H1 (cell line): ENCODE measurements at regions not wholly inside any gene's neighbourhood (a gene's known extent, or its start where the extent isn't known, plus 50 kb on each side); places are given as distances from the start of the nearest gene placed in this dataset.
"Not testable (repeated sequence)": the region's sequence is repeated elsewhere in the genome, so short reads cannot be mapped to it uniquely, and the experiment has no call there.

Source experiments
- CBX5 ChIP-seq: fragments of 300-800, 300-1000 bp; sonication (generic); IDR thresholded peaks from 2 replicates; pipeline ENCODE4 v1.7.1; 2016; ENCODE audit warnings: antibody characterized with exemption, low read length, low read depth
- CTCF ChIP-seq, 3 experiments: IDR thresholded peaks; 1 replicate in 2 of 3; 2 replicates in 1 of 3; pipeline versions ENCODE4 v1.5.1 to v1.6.1; 2011; ENCODE audit warnings: low read length in 3 of 3, mild to moderate bottlenecking in 3 of 3, inconsistent platforms in 2 of 3, low read depth in 1 of 3, moderate library complexity in 1 of 3; ENCODE audit not compliant: insufficient read depth in 1 of 3; ENCODE audit errors: control extremely low read depth in 1 of 3
- EP300 ChIP-seq, 2 experiments: IDR thresholded peaks; 1 replicate in 1 of 2; 2 replicates in 1 of 2; pipeline ENCODE4 v1.6.1; 2011 to 2012; ENCODE audit warnings: low read depth in 2 of 2, low read length in 2 of 2, mild to moderate bottlenecking in 2 of 2, borderline replicate concordance in 1 of 2, inconsistent platforms in 1 of 2, moderate library complexity in 1 of 2
- GTF2F1 ChIP-seq: IDR thresholded peaks from 2 replicates; pipeline ENCODE4 v1.6.1; 2012; ENCODE audit warnings: low read depth, low read length, improper control_type of control experiment, borderline replicate concordance
- KDM1A ChIP-seq: fragments of 200-600, 300-600 bp; sonication (generic); IDR thresholded peaks from 2 replicates; pipeline ENCODE4 v1.7.1; 2016; ENCODE audit warnings: mild to moderate bottlenecking, low read length, borderline replicate concordance
- KDM5A ChIP-seq: fragments of 200-600 bp; IDR thresholded peaks from 2 replicates; pipeline ENCODE4 v1.7.1; 2012; ENCODE audit warnings: mild to moderate bottlenecking, low read length, inconsistent platforms, mixed read lengths
- POLR2A ChIP-seq, 2 experiments: IDR thresholded peaks; 1 replicate in 1 of 2; 2 replicates in 1 of 2; pipeline ENCODE4 v1.6.1; 2011; ENCODE audit warnings: low read depth in 2 of 2, low read length in 2 of 2, mild to moderate bottlenecking in 2 of 2; ENCODE audit errors: control extremely low read depth in 1 of 2
- POLR2AphosphoS5 ChIP-seq: IDR thresholded peaks from 2 replicates; pipeline ENCODE4 v1.6.1; 2011; ENCODE audit warnings: low read depth, low read length
- RFX5 ChIP-seq: IDR thresholded peaks from 2 replicates; pipeline ENCODE4 v1.6.1; 2011; ENCODE audit warnings: low read depth, low read length, improper control_type of control experiment, borderline replicate concordance
- TAF1 ChIP-seq: IDR thresholded peaks from 2 replicates; pipeline ENCODE4 v1.6.1; 2011; ENCODE audit warnings: mild to moderate bottlenecking, low read depth, low read length

- not testable (repeated sequence) for TF ChIP-seq POLR2A (IDR thresholded peaks at IDR 0.05; ENCODE audit: control extremely low read depth in 1 of 2, low read depth in 2 of 2, low read length in 2 of 2); CTCF (IDR thresholded peaks at IDR 0.05; ENCODE audit: control extremely low read depth in 1 of 3, insufficient read depth in 1 of 3, low read depth in 1 of 3, low read length in 3 of 3); KDM1A; CBX5; RFX5; GTF2F1; EP300 (IDR thresholded peaks at IDR 0.05; ENCODE audit: borderline replicate concordance in 1 of 2, low read depth in 2 of 2, low read length in 2 of 2); KDM5A; TAF1; POLR2AphosphoS5
These were observed 69.5 kb upstream of the SLC25A36 start for GRCh38 chr3:140872165-140872564.
